ENCODE measurements at regions not wholly inside any gene's neighbourhood (a gene's known extent, or its start where the extent isn't known, plus 50 kb on each side); places are given as distances from the start of the nearest gene placed in this dataset.

DNA sequence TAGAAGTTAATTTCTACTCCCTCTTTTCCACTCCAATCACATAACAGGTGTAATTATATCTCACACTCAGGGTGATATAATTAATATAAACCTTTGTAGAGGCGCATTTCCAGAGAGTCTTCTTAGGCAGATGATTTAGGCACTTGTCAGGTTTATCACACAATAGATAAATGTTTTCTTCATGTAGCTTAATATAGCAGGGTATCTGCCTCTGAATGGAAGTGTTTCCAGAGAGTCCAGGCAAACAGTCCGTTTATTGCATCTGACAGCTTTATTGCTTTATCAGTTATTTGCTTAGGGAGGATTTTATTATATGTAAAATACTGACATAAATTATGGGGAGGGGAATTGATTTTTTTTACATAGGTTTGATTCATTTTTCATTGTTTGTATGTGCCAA, 766.3 kb downstream of the SLC4A3 start:
- H3K27me3 Mint-ChIP-seq = no peaks in the 10 kb centered on the region
- peaks cover 5% of the 10 kb centered on the region for H3K9me3 Mint-ChIP-seq
- no peaks in the 10 kb centered on the region for H3K36me3 Mint-ChIP-seq (ENCODE audit: low read depth)
- H3K4me3 Mint-ChIP-seq = no peak overlapping the region
- no peak for ATAC-seq (replicated peaks)
- no peaks in the 10 kb centered on the region for H3K4me1 Mint-ChIP-seq
- no peak overlapping the region for H3K27ac Mint-ChIP-seq

- peaks cover 5% of the 10 kb centered on the region for H3K9me3 Mint-ChIP-seq
- H3K27ac Mint-ChIP-seq = no peak overlapping the region
- no peaks in the 10 kb centered on the region for H3K27me3 Mint-ChIP-seq
- H3K36me3 Mint-ChIP-seq (ENCODE audit: low read depth) = no peaks in the 10 kb centered on the region
- ATAC-seq (replicated peaks) = no peak
- H3K4me3 Mint-ChIP-seq = no peak overlapping the region
- H3K4me1 Mint-ChIP-seq = no peaks in the 10 kb centered on the region
Observed at GRCh38 chr2:220394433-220394832, 767.0 kb downstream of the SLC4A3 start.

DNA sequence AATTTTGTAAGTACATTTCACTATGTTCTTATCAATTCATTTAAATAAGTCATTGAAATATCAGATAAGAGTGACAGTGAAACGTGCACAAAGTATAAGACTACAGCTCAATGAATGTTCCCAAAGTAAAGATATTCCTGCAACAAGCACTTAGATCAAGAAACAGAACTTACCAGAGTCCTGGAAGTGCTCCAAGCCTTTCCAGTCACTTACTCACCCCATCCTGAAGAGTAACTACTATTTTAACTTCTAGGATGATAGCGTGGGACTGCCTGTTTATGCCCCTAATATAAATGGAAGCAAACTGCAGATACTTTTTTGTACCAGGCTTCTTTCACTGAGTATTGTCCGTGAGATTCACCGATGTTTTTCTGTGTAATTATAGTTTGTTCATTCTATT, 768.9 kb downstream of the SLC4A3 start:
- H3K27me3 Mint-ChIP-seq = no peaks in the 10 kb centered on the region
- H3K9me3 Mint-ChIP-seq = peaks cover 8% of the 10 kb centered on the region
- no peaks in the 10 kb centered on the region for H3K36me3 Mint-ChIP-seq (ENCODE audit: low read depth)
- no peak for ATAC-seq (replicated peaks)
- no peak overlapping the region for H3K27ac Mint-ChIP-seq
- no peak overlapping the region for H3K4me3 Mint-ChIP-seq
- no peaks in the 10 kb centered on the region for H3K4me1 Mint-ChIP-seq

- H3K36me3 Mint-ChIP-seq (ENCODE audit: low read depth) = no peaks in the 10 kb centered on the region
- H3K4me1 Mint-ChIP-seq = no peaks in the 10 kb centered on the region
- no peak overlapping the region for H3K27ac Mint-ChIP-seq
- no peak overlapping the region for H3K4me3 Mint-ChIP-seq
- H3K27me3 Mint-ChIP-seq = no peaks in the 10 kb centered on the region
- peaks cover 25% of the 10 kb centered on the region for H3K9me3 Mint-ChIP-seq
- no peak for ATAC-seq (replicated peaks)
Observed at GRCh38 chr2:220410296-220410695, 782.9 kb downstream of the SLC4A3 start.

GRCh38 chr2:220417503-220417902, 790.1 kb downstream of the SLC4A3 start:
- Mint-ChIP-seq H3K4me3 (no peak overlapping the region), H3K36me3 (ENCODE audit: low read depth) (no peaks in the 10 kb centered on the region), H3K27ac (no peak overlapping the region), H3K27me3 (no peaks in the 10 kb centered on the region), H3K9me3 (peaks cover 9% of the 10 kb centered on the region), H3K4me1 (no peaks in the 10 kb centered on the region)
- ATAC-seq (replicated peaks) = no peak

DNA sequence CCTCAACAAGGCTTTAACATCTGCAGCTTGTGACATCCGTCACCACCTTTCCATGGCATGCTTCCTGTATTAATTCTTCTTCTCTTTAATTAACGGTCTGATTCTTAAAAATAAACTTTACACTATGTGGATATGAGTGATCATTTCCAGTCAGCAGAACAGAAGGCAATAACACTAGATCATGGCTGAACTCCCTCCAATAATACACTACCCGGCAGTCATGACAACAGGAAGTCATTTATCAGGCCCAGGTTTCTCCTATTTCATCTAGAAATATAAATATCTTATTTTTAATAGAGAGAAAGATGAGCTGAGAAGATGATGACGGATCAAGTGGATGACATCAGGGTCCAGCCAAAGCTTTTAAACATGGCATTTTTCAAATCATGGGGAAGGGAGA, 792.2 kb downstream of the SLC4A3 start:
- Mint-ChIP-seq H3K4me3 (no peak overlapping the region), H3K36me3 (ENCODE audit: low read depth) (no peaks in the 10 kb centered on the region), H3K4me1 (no peaks in the 10 kb centered on the region), H3K27ac (no peak overlapping the region), H3K9me3 (no peaks in the 10 kb centered on the region), H3K27me3 (no peaks in the 10 kb centered on the region)
- ATAC-seq (replicated peaks) = no peak

GRCh38 chr2:220420820-220421219, 793.4 kb downstream of the SLC4A3 start:
- Mint-ChIP-seq H3K4me1 (no peaks in the 10 kb centered on the region), H3K9me3 (no peaks in the 10 kb centered on the region), H3K36me3 (ENCODE audit: low read depth) (no peaks in the 10 kb centered on the region), H3K27ac (no peak overlapping the region), H3K27me3 (no peaks in the 10 kb centered on the region), H3K4me3 (no peak overlapping the region)
- ATAC-seq (replicated peaks) = no peak

DNA sequence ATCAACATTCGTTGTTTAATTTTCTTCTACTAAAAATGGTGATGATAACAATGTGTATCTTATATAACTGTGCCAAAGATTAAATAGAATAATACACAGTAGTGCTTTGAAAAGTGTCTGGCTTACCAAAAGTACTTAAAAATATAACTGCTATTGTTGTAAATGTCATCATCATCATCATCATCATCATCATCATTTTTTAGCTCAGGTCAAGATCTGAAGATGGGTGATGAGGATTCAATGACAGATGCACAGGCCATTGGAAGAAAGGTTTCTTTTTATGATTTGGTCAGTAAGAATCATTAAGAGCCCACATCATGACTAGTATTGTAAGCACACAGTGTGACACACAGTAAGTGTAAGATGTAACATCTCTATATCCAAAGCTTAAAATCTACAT, 795.2 kb downstream of the SLC4A3 start:
- Mint-ChIP-seq H3K27ac (no peak overlapping the region), H3K4me3 (no peak overlapping the region), H3K36me3 (ENCODE audit: low read depth) (no peaks in the 10 kb centered on the region), H3K9me3 (no peaks in the 10 kb centered on the region), H3K27me3 (no peaks in the 10 kb centered on the region), H3K4me1 (no peaks in the 10 kb centered on the region)
- no peak for ATAC-seq (replicated peaks)

- H3K27ac Mint-ChIP-seq = no peak overlapping the region
- no peak overlapping the region for H3K4me3 Mint-ChIP-seq
- H3K9me3 Mint-ChIP-seq = no peaks in the 10 kb centered on the region
- H3K27me3 Mint-ChIP-seq = no peaks in the 10 kb centered on the region
- no peak for ATAC-seq (replicated peaks)
- no peaks in the 10 kb centered on the region for H3K36me3 Mint-ChIP-seq (ENCODE audit: low read depth)
- H3K4me1 Mint-ChIP-seq = no peaks in the 10 kb centered on the region
Observed at GRCh38 chr2:220424561-220424960, 797.1 kb downstream of the SLC4A3 start.

DNA sequence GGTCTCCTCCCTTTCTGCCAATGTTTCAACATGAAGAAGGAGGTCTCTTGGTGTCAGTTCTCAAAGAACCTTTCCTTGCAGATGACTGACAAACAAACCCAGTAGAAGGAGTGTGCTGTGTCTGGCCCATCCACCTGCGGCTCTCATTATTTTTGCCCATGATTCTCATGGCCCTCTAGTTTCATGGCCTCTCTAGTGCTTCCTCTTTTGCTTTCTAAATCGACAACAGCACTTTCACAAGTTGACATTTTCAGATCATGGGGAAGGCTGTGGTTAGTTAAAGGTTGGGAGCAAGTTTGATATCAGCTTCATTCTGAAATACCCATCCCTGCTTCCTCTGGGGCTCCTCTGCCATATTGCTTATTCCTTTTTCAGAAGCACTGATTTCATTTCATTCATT, 805.2 kb downstream of the SLC4A3 start:
- Mint-ChIP-seq H3K27me3 (no peaks in the 10 kb centered on the region), H3K4me1 (no peaks in the 10 kb centered on the region), H3K4me3 (no peak overlapping the region), H3K36me3 (ENCODE audit: low read depth) (no peaks in the 10 kb centered on the region), H3K27ac (no peak overlapping the region), H3K9me3 (no peaks in the 10 kb centered on the region)
- no peak for ATAC-seq (replicated peaks)

GRCh38 chr2:220433131-220433530, 805.7 kb downstream of the SLC4A3 start:
- no peaks in the 10 kb centered on the region for H3K4me1 Mint-ChIP-seq
- H3K27ac Mint-ChIP-seq = no peak overlapping the region
- no peak for ATAC-seq (replicated peaks)
- no peaks in the 10 kb centered on the region for H3K27me3 Mint-ChIP-seq
- H3K36me3 Mint-ChIP-seq (ENCODE audit: low read depth) = no peaks in the 10 kb centered on the region
- no peaks in the 10 kb centered on the region for H3K9me3 Mint-ChIP-seq
- no peak overlapping the region for H3K4me3 Mint-ChIP-seq

- ATAC-seq (replicated peaks) = no peak
- no peak overlapping the region for H3K27ac Mint-ChIP-seq
- H3K36me3 Mint-ChIP-seq (ENCODE audit: low read depth) = no peaks in the 10 kb centered on the region
- no peaks in the 10 kb centered on the region for H3K4me1 Mint-ChIP-seq
- H3K9me3 Mint-ChIP-seq = peaks cover 4% of the 10 kb centered on the region
- no peaks in the 10 kb centered on the region for H3K27me3 Mint-ChIP-seq
- no peak overlapping the region for H3K4me3 Mint-ChIP-seq
Observed at GRCh38 chr2:220434385-220434784, 807.0 kb downstream of the SLC4A3 start.

DNA sequence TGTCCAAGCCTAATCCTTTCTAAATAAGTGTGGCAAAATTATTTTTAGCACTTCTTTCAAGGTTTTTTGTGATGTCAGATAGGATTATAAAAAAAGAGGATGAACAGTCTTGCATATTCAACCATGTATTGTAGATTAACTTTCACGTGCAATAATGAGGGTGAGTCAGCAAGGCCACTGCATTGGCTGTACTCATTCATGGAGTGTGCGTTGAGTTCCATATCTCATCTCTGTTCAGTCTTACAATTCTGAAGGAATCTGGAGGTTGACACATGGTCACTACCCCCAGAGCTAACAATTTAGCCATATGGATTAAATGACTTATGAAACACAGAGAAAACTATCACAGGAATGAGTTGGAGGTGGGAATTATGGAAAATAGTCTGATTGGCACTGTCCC, 810.5 kb downstream of the SLC4A3 start:
- Mint-ChIP-seq H3K27me3 (no peaks in the 10 kb centered on the region), H3K9me3 (peaks cover 4% of the 10 kb centered on the region), H3K27ac (no peak overlapping the region), H3K36me3 (ENCODE audit: low read depth) (no peaks in the 10 kb centered on the region), H3K4me3 (no peak overlapping the region), H3K4me1 (no peaks in the 10 kb centered on the region)
- no peak for ATAC-seq (replicated peaks)

- H3K27ac Mint-ChIP-seq = no peak overlapping the region
- no peaks in the 10 kb centered on the region for H3K36me3 Mint-ChIP-seq (ENCODE audit: low read depth)
- H3K4me1 Mint-ChIP-seq = no peaks in the 10 kb centered on the region
- no peak for ATAC-seq (replicated peaks)
- H3K9me3 Mint-ChIP-seq = peaks cover 4% of the 10 kb centered on the region
- H3K4me3 Mint-ChIP-seq = no peak overlapping the region
- no peaks in the 10 kb centered on the region for H3K27me3 Mint-ChIP-seq
Observed at GRCh38 chr2:220440731-220441130, 813.3 kb downstream of the SLC4A3 start.

DNA sequence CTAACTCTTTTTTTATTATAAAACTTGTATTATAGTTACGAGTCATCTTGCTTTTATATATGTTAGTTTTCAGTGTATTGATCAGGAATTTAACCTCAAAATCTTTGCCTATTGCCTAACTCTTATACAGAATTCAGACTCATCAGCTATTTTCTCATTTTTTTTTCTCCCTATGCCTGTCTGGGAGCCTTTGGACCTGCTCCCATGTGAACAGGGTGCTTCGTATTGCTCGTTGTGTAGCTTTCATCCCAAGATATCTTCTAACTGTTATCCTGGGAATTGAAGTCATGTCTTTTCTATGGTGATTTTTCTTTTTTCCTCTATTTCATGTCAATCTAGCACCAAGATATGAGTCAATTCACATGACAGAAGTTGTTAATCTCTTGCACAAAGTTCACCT, 814.0 kb downstream of the SLC4A3 start:
- ATAC-seq (replicated peaks) = no peak
- Mint-ChIP-seq H3K36me3 (ENCODE audit: low read depth) (no peaks in the 10 kb centered on the region), H3K4me1 (no peaks in the 10 kb centered on the region), H3K27ac (no peak overlapping the region), H3K4me3 (no peak overlapping the region), H3K27me3 (no peaks in the 10 kb centered on the region), H3K9me3 (peaks cover 4% of the 10 kb centered on the region)

DNA sequence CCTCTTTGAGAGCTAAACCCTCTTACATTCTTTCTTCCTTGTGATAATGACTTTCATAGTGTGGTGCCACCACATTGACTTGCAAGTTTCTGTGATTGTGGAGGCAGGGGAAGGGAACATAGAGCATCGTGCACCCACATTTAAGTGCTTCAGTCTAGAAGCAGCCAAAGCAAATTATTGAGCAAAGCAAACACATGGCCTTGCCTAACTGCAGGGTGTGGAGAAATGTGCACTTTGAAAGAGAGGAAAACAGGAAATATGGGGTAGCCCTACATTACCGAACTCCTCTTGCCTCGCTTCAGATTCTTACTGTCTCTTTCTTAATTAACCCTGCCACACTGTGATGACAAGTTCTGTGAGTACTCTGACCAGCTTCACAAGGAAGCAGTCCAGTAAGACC, 814.6 kb downstream of the SLC4A3 start:
- Mint-ChIP-seq H3K27ac (no peak overlapping the region), H3K4me1 (no peaks in the 10 kb centered on the region), H3K27me3 (no peaks in the 10 kb centered on the region), H3K36me3 (ENCODE audit: low read depth) (no peaks in the 10 kb centered on the region), H3K4me3 (no peak overlapping the region), H3K9me3 (peaks cover 8% of the 10 kb centered on the region)
- no peak for ATAC-seq (replicated peaks)
